Loucy (cell line): ENCODE measurements at regions not wholly inside any gene's neighbourhood (a gene's known extent, or its start where the extent isn't known, plus 50 kb on each side); places are given as distances from the start of the nearest gene placed in this dataset.

Source experiments
- EZH2phosphoT487 ChIP-seq: fragments of 200-600 bp; IDR thresholded peaks from 2 replicates; pipeline ENCODE4 v1.6.1; 2018; ENCODE audit warnings: antibody characterized with exemption, mild to moderate bottlenecking, moderate library complexity, borderline replicate concordance
- TF ChIP-seq, protein P1 (sequence below): fragments of 200-600 bp; sonication (generic); conservative IDR thresholded peaks from 2 replicates; pipeline ENCODE4 v1.5.1; 2014; ENCODE audit warnings: mild to moderate bottlenecking, antibody characterized with exemption, low read length

GRCh38 chr12:89160716-89161123 lies 191.6 kb downstream of the DUSP6 start:
- TF ChIP-seq, protein P1, sequence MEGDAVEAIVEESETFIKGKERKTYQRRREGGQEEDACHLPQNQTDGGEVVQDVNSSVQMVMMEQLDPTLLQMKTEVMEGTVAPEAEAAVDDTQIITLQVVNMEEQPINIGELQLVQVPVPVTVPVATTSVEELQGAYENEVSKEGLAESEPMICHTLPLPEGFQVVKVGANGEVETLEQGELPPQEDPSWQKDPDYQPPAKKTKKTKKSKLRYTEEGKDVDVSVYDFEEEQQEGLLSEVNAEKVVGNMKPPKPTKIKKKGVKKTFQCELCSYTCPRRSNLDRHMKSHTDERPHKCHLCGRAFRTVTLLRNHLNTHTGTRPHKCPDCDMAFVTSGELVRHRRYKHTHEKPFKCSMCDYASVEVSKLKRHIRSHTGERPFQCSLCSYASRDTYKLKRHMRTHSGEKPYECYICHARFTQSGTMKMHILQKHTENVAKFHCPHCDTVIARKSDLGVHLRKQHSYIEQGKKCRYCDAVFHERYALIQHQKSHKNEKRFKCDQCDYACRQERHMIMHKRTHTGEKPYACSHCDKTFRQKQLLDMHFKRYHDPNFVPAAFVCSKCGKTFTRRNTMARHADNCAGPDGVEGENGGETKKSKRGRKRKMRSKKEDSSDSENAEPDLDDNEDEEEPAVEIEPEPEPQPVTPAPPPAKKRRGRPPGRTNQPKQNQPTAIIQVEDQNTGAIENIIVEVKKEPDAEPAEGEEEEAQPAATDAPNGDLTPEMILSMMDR: no peak
- no peak for TF ChIP-seq EZH2phosphoT487
